ENCODE measurements at regions not wholly inside any gene's neighbourhood (a gene's known extent, or its start where the extent isn't known, plus 50 kb on each side); places are given as distances from the start of the nearest gene placed in this dataset.
"Not testable (repeated sequence)": the region's sequence is repeated elsewhere in the genome, so short reads cannot be mapped to it uniquely, and the experiment has no call there.

DNA sequence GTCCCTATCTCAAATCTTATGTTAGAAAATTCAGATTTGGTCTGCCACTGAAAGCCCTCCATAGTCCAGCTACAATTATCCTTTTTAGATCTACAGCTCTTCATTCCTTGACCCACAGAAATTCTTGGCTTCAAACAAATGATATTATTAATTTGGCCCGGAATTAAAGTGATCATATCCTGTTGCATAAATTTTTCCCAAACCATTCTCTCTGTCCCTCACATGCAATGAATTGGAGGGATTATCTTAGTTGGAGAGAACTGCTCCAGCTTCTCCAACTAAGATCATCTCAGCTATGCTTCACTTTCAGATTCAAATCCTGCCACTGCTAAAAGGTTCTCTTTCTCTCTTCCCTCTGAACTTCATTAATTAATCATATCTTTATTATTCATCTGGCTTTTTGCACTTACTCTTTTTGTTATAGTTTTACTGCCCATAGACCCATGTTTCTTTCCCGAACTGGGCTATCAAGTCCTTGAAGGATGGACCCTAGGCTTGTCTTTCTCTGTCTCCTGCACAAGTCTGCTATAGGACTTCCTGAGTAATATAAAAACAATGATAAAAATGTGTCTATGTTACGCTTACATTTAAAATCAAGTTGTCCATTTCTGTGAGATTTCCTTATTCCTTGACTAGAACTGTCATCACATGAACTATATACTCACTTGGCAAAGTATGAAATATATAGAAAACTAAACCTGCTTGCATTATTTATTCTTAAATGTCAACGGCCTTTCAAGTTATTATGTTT is 493.9 kb upstream of the MARCKS start:
- FAIRE-seq (no peak), DNase-seq (ENCODE audit: insufficient read length, low spot score) (no peak)
- no peak for TF ChIP-seq POLR2A (IDR thresholded peaks at IDR 0.05; ENCODE audit: low read depth, low read length)

DNA sequence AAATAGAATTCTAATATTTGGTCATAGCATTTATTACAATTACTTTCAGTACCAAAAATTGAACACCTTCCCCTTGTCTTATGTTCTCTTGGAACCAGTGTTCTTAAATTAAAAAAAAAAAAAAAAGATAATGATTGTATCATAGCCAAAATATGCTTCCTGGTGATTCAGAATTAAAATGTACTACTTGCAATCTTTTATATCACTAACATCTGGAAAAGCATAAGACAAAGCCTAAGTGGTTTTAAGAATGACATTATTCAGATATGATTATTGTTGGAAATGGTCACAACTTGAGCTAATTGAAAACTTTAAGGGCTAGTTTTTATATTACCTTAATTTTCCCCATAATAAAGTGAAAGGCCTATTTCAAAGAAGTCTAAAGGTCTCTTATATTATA is 493.3 kb upstream of the MARCKS start:
- no peak for TF ChIP-seq POLR2A (IDR thresholded peaks at IDR 0.05; ENCODE audit: low read depth, low read length)
- FAIRE-seq (no peak), DNase-seq (ENCODE audit: insufficient read length, low spot score) (no peak)

DNA sequence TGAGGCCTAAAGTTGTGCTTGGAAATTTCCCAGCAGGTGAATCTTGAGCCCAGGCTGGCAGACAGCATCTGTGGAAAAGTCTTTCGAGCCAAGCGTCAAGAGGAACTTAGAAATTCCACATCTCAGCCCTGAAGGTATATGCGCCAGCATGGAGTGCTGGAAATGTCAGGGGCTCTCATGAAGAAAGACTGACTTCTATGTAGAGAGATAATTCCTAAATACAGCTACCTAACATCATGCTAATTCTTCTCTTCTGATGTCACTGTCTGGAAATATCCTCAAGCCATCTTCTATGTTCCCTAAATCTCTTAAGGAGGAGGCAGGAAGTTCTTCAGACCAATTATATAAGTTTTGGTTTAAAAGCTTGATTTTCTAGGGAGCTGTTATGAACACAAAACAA is 492.4 kb upstream of the MARCKS start:
- TF ChIP-seq POLR2A (IDR thresholded peaks at IDR 0.05; ENCODE audit: low read depth, low read length): no peak
- no peak for FAIRE-seq

DNA sequence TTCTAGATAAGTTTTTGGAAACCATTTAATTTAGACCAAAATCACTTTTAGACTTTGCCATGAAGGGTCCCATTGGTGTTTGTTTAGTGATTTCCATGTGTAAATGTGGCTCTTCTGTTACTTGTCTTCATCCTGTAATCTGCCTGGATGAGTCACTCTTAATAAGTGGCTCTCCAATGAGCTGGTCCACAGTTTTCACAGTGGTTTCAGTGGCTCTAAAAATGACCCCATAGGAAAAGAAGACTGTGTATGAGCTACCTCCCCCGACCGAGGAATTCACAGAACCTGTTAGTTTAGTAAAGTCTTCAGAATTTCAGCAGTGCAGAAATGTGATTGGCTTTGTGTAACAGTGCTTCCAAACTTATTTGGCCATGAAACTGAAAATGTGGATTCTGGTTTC is 492.0 kb upstream of the MARCKS start:
- DNase-seq (ENCODE audit: insufficient read length, low spot score) (no peak), FAIRE-seq (no peak)
- no peak for TF ChIP-seq POLR2A (IDR thresholded peaks at IDR 0.05; ENCODE audit: low read depth, low read length)

More for the DNA sequence above, 492.4 kb upstream of the MARCKS start:
- DNase-seq (ENCODE audit: insufficient read length, low spot score): no peak

DNA sequence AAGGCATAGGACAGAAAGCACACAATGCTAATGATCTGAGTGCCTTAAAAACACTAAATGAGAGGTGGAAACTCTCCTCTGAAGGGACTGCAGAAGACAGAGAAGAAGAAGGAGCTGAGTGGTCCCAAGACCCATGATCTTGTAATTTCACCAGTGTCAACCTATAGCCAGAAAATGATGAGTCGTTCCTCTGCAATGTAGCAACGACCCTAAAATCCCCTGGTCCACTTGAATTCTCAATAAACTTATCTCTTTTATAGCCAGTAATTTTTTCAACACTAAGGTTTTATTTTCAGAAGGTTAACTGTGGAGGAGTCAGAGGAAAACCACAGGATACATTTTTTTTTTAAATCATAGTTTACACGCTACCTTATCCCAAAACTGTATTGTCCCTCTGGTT is 490.6 kb upstream of the MARCKS start:
- DNase-seq (ENCODE audit: insufficient read length, low spot score) (no peak), FAIRE-seq (no peak)
- no peak for TF ChIP-seq POLR2A (IDR thresholded peaks at IDR 0.05; ENCODE audit: low read depth, low read length)

DNA sequence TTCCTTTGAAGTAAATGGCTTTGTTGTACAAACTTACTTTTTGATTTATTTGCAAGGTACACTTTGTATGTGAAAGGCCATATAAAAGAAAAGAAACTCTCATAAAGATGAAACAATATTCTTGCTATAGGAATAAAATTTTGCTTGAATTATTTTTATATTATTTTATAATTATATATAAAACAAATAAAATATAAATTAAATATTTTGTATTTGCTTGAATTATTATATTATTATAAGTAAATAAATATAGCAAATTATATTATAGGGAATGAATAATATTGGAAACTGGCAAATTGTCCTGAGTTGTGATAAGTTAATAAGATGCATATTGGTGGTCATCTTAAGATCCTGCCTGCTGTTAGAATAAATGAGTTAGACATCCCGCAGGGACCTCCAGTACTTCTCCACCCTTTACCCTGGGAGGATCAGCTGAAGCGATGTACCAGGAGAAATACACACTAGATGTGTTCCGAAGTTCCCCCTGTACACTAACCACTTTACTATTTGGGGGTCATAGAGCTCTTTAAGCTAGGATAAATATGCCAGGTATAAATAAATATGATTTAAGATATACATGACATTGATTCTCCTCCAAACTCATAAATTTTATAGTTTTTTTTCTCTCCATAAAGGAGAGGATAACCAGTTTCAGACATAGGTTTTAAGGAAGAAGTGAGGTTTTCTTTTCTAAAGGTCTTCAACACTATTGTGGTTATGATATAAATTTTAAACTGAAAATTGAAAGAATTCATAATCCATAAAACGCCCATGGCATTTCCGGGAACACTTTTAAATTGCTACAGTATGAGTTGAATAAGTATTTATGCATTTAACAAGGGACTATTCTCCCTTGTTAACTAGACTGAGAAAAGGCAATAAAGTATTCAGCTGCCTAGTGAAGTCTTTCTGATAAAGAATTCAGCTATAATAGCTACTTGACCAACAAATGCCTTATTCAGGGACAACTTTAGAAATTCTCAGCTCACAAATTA is 486.3 kb upstream of the MARCKS start:
- DNase-seq (ENCODE audit: insufficient read length, low spot score): no peak
- no peak for TF ChIP-seq POLR2A (IDR thresholded peaks at IDR 0.05; ENCODE audit: low read depth, low read length)
- no peak for FAIRE-seq

DNA sequence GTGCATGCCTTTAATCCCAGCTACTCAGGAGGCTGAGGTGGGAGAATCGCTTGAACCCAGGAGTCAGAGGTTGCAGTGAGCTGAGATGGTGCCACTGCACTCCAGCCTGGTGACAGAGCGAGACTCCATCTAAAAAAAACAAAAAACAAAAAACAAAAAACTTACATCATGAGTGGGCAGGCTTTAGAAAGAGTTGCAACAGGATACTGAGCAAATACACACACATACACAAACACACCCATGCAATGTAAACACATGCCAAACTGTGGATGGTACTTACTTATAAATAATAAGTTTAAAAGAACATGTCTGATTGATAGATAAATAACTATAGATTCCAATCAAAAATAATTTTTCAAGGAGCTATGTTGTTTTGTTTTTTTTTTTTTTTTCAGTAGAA is 481.7 kb upstream of the MARCKS start:
- FAIRE-seq; DNase-seq (ENCODE audit: insufficient read length, low spot score): not testable (repeated sequence)

DNA sequence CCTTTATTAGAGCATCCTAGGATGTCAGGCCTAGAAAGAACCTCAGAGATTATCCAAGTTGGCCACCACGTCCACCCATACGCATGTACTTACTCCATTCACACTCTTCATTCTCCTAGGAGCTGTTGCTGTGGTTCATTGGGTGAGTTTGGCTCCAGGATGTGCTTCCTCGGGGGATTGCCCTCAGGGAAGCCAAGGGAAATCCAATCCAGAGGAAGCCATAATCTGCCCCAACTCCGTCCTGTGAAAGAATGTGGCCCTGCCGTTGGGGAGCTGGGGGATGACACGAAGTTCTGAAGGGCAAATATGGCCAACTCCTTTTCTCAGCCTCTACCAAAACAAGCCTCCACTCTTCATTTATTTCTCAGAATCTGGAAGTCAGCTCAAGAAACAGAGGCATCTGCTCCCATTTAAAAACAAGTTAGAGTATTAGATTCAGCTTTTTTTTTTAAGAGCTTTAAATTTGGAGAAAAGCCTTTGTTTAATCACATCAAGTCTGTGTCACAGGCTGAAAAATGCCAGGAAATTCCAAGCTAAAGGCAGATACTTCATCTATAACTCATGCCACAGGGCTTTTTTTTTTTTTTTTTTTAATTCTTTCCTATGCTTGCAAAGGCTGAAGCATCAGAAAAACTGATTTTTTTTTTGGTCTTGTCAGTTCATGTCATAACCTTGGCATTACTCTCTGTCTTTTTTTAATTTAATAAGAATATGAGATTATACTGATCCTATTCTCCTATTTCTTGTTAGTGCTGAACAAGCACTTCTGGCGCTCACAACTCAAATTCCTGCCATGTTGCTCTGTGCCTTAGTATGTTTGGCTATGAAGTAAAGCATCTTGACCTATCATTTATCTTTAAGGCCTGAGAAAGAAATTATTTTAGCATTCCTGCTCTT is 480.9 kb upstream of the MARCKS start:
- no peak for FAIRE-seq
- DNase-seq (ENCODE audit: insufficient read length, low spot score): no peak

DNA sequence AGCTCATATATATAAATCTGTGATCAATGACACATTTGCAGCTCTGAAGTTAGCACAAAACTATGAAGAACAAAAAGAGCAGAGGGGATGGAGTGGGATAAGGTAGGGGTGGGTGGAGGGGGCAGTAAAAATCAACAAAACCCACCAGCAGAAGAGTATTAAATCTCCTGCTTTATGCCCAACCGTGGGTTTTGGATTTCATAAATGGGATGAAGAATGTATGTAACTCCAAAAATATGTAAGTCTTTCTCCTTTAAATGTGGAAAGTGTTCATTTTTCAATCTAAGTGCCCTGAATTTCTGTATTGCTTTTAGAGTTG is 480.3 kb upstream of the MARCKS start:
- FAIRE-seq: no peak
- DNase-seq (ENCODE audit: insufficient read length, low spot score): no peak
- TF ChIP-seq POLR2A (IDR thresholded peaks at IDR 0.05; ENCODE audit: low read depth, low read length): no peak

More for the DNA sequence above, 480.9 kb upstream of the MARCKS start:
- TF ChIP-seq POLR2A (IDR thresholded peaks at IDR 0.05; ENCODE audit: low read depth, low read length): no peak

DNA sequence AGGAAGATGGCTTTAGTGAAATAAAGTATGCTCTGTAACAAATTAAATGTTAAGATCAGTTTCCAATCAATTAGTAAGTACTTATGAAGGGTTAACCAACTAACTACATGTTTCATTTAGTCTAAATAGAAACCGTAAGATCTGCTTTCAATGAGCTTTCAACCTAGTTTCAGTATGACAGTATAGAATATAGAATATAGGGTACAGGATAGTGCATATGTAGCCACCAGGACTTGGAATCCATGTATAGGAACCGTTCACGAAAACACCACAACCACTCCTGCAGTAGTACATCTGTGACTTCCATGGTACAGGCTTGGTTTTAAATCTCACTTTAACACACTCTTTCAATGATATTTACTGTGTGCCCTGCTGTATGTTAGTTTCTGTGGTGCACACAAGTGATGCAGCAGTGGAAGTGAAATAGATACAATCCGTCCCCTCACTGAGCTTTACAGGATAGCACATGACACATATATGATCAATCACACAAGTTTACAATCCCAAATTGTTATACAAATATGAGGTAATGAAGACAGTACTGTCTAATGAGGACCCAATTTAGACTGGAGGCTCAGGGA is 479.7 kb upstream of the MARCKS start:
- FAIRE-seq (no peak), DNase-seq (ENCODE audit: insufficient read length, low spot score) (no peak)
- no peak for TF ChIP-seq POLR2A (IDR thresholded peaks at IDR 0.05; ENCODE audit: low read depth, low read length)

DNA sequence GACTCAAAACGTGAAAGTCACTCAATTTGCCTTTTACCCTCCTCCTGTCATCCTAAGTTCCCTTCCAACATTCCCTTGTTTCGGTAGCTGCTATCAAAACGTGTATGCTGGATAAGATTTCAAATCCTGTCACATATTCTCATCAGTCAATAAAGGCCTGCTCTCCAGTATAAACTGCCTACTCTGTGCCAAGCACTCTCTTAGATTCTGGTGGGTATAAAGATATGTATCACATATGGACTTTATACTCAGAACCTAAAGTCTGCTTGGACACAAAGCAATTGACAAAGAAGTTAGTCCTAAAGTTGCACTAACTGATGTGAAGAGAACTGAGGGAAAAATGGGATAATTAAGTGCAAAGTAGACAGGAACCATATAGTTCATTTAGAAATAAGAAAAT is 476.6 kb upstream of the MARCKS start:
- FAIRE-seq (no peak), DNase-seq (ENCODE audit: insufficient read length, low spot score) (no peak)
- no peak for TF ChIP-seq POLR2A (IDR thresholded peaks at IDR 0.05; ENCODE audit: low read depth, low read length)

DNA sequence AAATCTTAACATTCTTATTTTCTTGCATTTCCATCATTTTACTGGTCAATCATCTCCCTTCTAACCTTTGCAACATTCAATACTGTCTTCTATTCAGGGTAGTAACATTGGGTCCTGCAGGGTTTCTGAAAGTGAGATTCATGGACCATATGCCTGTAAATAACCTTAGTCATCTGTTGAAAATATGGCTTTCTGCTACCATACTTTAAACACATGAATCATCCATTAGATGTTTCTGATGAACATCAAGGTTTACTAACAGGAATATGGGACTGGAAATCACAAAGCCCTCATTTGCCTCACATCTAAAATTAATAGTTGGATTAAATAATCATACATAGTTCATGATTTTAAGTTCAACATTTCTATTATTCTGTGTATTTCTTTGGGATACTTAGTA is 475.9 kb upstream of the MARCKS start:
- no peak for TF ChIP-seq POLR2A (IDR thresholded peaks at IDR 0.05; ENCODE audit: low read depth, low read length)
- FAIRE-seq: no peak
- no peak for DNase-seq (ENCODE audit: insufficient read length, low spot score)

DNA sequence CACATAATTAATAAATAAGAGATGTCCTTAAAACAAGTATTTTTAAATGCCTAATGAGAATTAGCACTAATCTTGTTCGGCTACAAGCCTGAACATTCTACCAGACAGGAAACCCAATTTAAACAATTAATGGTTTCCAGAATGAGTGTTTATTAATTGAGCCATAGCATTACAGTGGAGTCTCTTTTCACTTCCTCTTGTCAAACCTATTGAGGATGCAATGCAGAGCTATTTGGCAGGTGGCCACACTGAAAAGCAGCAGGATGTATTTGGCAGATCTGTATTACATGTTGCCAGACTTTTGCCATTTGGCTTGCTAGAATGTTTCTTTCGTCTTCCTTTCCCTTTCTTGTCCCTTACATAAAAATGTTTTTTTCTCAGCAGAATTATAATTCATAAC is 475.2 kb upstream of the MARCKS start:
- peak; percentile 48 for FAIRE-seq
- TF ChIP-seq POLR2A (IDR thresholded peaks at IDR 0.05; ENCODE audit: low read depth, low read length): no peak
- DNase-seq (ENCODE audit: insufficient read length, low spot score): no peak
